GM21367 (cell line): ENCODE measurements at regions not wholly inside any gene's neighbourhood (a gene's known extent, or its start where the extent isn't known, plus 50 kb on each side); places are given as distances from the start of the nearest gene placed in this dataset.

Experiments
- ATAC-seq: cut with Tn5 transposase; IDR thresholded peaks from one replicate; pipeline ENCODE4 v1.9.1; 2021; ENCODE audit not compliant: unreplicated experiment

DNA sequence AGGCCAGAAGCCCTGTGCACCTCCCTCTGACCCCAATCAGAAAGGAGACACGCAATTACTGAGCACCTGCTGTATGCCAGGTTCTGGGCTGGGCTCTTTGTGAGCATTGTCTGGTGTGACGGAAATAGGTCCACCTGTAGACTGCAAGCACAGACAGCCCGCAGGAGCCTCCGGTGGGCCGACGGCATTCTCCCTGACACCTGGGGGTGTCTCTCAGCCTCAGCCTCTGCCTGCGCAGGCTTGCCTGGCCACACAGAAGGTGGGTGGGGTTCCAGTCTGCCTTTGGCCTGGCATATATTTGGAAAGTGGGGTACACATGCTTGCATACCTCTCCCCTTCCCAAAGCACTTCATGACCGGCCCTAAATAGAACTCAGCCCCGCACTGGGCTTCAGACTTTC lies 129.3 kb downstream of the BUD13 start:
- no peak for ATAC-seq

DNA sequence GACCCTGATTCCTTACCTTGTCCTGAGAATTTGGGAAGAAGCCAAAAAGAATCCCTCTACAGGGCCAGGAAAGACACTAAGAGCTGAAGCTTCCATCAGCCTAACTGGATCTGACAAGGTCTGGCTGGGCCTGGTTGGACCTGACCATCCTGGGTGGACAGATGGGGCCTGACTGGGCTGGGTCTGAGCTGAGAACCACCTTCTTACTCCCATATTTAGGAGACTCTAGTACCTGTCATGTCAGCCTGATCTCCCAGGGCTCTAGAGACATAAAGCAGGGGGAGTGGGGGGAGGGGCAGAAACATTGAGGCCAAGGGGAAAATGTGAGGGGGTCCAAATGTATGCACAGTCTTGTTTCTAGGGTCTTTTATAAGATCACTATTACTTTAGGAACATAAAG lies 129.9 kb downstream of the BUD13 start:
- no peak for ATAC-seq

DNA sequence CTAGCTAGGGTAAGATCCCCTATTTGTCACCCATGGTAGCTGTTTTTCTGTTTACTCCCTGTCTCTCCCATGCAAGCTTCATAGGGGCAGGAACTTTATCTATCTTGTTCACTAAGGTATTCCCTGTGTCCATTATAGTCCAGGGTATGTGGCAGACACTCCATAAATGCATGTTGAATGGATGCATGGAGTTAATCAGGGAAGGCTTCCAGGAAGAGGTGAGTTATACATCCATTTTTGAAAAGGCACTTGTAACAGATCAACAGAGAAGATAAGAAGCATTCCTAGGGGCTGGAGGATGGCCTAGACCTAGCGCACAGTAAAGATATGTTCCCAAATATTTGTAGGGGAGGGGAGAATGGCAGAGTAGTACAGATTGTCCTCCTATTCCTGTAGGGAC lies 130.3 kb downstream of the BUD13 start:
- ATAC-seq, result no peak

DNA sequence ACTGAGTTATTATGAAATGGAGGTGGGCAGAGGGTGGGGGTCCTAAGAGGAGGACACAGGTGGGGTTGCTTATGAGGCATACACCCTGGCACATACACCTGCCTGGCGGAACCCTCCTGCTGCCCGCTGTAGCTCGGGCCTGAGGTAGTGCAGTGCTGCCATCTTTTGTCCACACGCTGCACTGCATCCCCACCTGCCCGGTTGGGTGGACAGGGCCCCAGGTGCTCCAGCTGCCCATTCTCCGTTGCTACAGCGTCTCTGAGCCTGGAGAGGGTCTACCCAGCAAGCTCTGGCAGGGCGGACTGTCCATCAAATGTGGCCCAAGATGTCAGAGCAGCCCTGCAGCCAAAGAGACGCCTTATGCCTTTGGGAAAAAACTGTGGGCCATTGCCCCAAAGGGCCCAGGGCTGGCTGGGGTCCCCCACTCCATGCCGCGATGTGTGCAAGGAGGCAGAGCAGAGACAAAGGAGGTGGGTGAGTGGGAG lies 131.2 kb downstream of the BUD13 start:
- no peak for ATAC-seq

DNA sequence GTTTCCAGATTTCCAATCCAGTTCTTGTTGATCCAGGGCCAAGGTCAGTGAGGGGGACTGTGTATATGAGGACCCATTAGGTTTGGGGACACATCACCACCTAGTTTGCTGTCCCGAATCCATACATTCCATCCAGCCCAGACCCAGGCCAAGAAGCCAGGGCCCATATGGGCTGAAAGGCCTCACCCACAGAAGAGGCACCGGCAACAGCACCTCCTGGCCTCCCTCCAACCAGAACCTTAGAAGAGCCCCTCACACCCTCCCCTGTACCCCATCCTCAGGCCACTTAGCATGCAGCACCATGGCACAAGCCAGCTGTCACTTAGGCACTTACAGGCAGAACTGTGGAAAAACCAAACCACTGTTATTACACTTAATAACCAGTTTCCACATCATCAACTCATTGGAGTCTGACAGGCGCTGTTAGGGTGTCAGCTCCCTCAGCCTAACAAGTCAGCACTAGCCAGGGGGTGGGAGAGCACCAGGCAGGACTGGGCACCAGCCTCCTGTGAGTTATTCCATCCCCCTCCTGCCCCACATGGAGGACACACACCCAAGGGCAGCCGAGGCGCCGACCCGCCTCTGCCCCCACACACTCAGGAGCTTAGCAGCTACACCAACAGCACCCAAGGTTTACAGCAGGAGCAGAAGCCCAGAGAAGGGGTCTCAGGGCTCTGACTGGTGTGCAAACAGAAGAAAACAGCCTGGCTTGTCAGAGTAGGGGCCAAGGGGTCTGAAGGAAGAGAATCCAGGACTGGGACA lies 132.0 kb downstream of the BUD13 start:
- ATAC-seq, result no peak

DNA sequence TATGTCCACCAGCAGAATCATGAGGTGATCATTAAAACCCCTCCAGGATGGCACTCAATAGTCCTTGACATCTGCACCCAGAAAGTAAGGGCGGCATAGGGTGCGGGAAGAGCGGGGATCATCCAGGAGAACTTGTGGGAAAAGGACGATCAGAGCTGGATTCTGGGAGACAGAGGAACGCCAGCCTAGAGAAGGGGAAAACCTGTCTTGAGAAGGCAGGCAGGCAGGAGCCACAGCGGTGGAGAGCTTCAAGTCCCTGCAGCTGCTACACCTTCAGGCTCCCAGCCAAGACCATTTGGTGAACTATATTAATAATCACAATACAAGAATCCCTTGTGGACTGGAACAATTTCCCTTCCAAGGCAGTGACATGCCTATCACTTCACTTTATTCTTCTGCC lies 134.3 kb downstream of the BUD13 start:
- ATAC-seq, result no peak

DNA sequence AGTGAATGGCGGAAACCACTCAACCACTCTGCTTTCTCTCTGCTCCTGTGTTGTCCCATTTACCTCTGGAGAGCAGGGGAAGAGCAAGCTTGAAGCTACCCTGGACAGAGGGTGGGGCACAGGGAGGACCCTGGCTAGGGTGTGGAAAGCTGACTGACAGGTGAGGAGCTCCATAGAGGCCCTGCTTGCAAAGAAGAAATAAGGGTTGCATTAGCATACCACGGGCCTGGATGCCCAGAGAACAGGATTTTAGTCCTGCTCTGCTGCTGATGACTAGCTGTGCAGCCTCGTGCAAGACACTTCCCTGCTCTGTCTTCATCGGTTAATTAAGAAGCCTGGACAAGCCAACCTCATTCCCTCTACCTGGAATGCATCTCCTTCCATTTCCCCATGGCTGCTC lies 135.0 kb downstream of the BUD13 start:
- no peak for ATAC-seq

DNA sequence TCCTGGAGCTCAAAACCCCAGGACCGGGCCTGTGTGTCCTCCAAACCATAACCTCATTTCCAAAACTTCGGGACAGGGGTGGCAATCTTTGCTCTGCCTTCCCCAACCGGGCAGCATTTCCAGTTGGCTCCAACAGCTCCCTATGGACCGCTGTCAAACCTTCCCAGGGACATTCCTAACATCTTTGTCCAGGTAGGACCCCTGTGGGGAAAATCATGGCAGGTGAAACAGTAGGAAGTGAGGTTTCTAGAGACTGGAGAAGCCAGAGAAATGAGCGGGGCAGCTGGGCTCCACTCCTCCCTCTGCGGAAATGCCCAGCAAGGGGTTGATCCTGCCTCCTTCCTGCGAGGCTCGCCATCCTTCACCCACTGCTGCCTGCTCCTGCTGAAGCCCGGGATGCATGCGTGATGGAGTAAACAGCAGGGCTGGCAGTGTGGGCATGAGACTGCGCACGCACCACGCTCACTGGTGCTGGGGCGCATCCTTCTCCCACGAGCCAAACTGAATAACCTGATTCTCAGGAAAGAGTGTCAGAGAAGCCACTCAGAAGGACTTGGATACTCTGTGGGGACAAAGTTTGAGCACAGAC lies 136.4 kb downstream of the BUD13 start:
- ATAC-seq, result no peak

DNA sequence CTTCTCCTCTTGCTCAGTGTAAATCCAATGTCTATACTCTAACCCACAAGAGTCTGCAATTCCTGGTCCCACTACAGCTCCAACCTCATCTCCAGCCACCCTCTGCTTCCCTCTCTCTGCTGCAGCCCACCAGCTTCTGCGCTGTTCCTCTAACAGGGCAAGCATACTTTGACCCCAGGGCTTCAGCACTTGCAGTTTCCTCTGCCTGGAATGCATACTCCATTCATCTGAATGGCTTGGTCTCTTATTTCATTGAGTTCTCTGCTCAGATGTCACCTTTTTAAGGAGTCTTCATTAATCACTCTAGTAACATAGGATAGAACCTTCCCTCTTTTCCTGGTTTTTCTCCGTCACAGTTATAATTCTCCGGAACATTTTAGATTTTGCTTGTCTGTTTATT lies 141.6 kb downstream of the BUD13 start:
- no peak for ATAC-seq

DNA sequence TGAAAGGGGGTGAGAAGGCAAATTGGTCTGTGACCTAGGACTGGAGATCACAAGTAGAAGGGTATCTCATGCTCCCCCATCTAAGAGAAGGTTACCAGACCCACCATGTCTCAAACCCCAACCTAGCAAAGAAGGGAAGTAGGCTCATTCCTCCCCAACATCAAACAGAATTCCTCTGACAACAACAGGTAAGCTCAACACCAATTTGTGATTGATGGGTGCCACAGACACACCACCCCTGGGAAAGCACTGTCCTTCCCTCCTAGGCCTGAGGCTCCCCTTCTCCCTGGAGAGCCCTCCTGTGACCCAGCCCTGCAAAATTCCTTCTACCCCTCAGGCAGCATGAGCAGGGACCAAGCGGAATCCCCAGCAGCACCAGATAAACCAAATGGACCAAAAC lies 154.3 kb downstream of the BUD13 start:
- no peak for ATAC-seq

DNA sequence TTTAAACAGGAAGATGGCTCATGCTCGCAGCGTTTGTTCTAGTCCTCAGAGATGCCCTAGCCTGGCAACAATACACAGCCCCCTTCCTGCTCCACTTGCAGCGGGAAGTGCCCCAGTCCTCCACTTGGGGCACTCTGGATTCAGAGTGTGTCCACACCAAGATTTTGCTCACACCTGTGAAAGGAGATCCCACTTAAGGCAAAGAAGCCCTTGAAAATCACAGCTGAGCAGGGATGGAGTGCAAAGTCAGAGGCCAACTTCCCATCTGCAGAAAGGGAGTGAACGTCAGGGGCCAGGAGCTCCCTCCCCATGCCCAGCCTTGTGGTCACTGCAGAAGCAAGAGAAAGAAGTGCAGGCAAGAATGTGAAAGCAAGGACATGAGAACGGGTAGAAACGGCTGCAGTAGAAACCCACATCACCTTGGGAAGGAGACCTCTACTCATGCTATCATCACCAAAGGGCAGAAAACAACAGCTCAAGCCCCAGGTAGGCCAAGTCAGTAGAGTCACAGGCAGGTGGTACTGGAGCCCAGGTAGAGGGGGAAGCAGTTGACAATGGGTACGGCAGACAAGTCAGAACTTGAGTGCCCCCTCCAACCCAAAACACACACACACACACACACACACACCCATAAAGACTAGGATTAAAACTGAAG lies 157.4 kb downstream of the BUD13 start:
- ATAC-seq, result no peak

DNA sequence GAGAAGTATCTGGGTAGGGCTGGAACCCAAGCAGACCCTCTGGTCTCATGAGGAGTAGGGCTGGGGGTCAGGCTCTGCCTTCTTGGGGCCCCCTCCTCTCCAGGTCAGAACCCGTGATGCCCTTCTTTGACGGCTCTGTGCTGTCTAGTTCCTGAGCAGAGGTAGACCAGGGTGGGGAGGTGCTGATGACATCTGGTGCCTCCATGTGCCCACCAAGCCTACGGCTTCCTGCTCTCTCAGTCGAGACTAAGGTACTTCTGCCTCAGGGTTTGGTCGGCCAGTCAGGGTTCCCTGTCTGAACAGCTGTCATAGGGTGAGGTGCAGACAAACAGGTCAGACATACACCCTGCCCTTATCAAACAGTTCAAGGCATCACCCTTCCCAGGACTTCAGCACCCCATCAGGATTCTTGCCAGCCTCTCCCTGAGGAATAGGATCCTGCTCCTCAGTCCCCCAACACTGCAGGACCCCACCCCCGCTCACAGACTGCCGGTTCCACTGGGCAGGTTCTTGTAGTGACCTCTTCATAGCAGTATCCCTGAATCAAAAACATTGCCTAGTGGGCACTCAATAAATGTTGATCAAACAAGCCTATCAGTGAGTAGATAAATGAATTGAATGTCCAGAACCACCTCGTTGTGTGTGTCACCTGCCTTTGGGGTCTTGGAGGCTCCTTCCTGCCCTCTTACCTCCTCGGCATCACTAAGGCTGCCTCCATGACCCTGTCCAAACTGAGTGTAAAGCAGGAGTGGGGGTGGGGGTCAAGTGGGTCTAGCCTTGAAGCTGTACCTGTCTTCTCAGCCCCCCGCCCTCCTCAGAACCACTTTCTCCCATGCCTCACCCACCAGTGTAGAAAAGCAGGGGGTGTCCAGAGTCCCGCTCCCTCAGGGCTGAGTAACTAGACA lies 158.2 kb downstream of the BUD13 start:
- no peak for ATAC-seq

DNA sequence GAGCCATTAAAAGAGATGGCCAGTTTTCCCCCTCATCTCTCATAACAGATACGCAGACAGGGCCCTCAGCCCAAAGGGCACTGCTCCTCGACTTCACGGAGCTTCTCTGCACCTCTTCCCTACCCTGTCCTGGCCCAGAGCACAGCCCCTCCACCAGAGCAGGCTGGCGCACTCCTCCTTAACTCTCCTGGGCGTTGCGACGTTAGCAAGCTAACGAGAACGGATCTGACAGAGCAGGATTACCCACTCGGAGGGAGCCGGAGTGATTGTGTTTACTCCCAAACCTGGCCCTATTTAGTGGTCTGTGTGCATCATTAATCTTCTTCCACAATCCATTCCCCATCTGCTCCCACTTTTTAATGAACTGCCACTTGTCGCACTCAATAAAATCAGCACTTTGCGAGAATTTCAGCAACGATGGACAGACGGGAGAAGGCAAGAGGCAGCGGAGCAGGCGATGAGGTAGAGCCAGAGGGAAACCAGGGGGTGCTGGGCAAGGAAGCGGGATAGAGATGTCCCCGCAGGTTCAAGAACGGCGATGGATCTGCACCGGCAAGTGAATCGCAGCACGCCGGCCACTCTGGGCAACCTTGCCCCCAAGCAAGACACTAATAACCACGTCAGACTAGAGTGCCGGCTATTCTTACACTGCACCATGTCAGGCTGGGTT lies 159.4 kb downstream of the BUD13 start:
- ATAC-seq, result no peak

DNA sequence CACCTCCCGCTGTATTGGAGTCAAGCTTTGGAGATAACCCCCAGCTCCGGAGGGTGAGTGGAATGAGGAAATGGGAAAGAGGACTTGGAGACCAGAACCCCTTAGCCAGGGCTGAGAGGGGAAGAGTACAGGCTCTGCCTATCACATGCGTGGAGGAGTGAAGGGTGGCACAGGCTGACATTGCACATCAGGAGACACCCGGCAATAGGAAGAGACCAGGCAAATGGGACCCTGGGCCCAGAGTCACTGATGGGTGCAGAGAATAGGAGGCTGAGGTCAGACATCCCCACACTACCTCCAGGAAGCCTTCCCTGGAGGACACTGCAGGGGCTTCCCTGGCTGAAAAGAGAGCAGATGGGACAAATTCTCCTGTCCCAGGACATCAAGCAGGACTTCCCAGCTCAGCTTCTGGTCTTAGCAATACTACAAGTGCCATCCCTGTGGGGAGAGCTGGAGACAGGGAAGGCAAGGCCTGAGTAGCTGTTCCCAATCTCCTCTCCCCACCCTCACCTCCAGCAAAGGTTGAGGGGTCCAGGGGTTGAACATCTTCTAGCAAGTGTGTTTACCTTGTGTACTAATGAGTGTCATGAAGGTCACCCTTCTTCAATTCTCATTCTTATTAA lies 160.7 kb downstream of the BUD13 start:
- no peak for ATAC-seq

DNA sequence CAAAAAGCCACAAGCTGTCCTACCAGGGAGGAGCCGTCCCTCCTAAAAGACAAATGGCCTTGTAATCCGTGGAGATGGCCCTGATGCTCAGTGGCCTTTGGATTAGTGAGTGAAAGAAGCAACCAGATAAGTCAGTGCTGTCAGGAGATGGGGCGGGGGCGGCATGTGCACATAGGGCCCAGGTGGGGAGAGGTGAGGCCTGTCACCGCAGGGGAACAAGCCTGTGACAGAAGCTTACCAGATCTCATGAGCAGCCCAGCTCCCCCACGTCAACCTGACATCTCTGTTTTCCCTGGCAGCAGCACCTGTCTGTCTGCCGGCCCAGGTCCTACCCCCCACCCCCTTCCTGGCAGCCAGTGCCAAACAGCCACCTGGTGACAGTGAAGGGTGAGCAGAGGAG lies 162.6 kb downstream of the BUD13 start:
- ATAC-seq, result no peak

DNA sequence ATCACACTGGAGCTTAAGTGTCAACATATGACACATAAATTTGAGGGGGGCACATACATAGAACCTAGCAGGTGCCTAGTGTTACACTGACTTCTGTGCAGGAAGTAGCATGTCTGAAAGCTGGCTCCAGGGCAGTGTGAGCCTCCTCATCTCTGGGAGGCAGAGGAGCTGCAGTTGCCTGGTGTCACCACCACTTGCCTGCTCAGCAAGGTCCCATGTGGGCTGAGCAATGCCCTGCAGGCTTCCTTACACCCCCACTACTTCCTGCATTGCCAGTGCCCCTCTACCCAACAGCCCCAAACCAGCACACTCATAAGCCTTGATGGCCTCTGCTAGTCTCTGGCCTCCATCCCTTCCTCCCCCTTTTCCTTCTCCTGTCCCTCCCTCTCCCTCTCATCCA lies 165.8 kb downstream of the BUD13 start:
- ATAC-seq, result no peak

DNA sequence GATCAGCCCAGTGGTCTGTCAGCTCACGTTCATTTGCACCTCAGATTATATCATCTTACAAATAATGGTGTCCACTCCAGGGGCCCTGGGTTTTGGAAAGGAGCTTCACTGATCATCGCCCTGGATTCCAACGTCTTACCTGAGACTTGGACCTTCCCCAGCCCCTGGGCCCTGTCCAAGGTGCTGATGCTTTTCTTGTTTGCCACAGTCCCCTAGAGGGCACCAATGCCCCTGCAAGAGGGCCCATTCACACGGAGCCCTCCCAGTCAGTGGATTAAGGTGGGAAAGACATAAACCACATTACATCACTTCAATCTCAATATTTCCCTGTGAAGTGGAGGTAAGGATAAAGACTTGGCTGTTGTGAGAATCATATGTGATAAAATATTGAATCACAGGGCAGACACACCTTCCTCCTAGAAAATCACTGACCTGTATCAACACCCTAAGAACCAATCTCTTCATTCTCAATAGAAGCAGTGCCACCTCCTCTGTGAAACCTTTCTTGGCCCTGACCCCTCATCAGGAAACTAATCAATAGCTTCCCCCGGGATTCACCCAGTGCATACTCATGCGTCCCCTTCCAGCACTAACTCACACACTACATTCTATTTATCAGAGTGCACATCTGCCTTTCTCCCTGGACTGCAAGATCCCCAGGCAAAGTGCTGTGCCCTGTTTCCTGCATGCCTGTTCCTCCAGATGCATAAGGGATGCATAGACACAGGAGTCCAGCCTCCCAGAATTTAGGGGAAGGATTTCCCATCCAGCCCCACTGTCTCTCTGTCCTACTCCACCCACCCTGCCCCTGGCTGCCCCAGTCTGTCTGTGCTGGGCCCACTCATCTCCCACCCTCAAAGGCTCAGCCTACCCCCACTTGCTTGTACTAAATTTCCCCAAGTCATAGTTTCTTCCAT lies 167.0 kb downstream of the BUD13 start:
- ATAC-seq, result no peak

DNA sequence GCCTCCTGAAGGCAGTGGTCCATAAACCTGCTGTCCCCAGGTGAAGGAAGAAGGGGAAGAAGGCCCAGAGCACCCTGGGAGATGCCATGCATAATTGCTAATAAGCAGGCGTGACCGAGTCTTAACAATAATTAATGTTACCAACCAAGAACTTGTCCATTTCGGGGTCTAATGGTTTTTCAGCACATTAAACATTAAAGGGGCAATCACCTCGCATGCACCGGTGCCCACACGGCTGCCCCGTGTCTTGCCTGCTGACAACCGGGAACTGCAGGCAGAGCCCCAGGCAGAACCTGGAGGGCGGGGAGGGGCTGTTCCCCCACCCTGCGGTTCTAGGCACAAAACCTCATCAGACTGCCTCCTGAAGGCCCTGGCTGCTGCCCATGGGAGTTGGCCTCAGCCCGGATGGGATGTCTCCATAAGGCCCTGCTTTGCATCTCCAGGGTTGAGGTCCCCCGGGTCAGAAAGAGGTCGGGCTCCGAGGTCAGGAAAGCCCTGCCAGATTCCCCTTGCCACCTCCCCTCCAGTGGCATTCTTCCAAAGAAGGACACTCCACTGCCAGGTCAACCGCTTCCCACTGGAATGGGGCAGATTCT lies 169.0 kb downstream of the BUD13 start:
- no peak for ATAC-seq

DNA sequence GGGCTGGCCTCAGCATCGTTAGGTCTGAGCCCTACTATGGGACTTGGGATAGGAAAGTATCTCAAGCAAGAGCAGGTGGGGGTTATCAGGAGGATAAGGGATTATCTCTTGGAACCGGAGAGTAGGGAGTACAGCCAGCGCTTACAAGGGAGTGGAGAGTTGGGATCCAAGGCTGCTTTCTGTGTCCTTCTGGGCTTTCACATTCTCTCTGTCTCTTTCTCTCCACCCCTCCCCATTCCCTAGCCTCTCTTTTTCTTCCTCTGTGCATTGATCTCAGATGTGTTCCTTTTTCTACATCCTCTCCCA lies 170.2 kb downstream of the BUD13 start:
- ATAC-seq, result no peak
